Left ventricle myocardium inferior (tissue), 1 donor: ENCODE measurements at regions not wholly inside any gene's neighbourhood (a gene's known extent, or its start where the extent isn't known, plus 50 kb on each side); places are given as distances from the start of the nearest gene placed in this dataset.

Experiments used
- DNase-seq: peaks from one replicate; pipeline ENCODE4 v3.0.0-alpha.2; 2020
- H3K27ac ChIP-seq: fragments of 200-600 bp; replicated peaks from 2 replicates; pipeline ENCODE4 v1.8.0; 2021
- H3K27me3 ChIP-seq: fragments of 200-600 bp; 2 replicates; pipeline ENCODE4 v1.8.0; 2021; ENCODE audit warnings: low read depth
- H3K36me3 ChIP-seq: fragments of 200-600 bp; 2 replicates; pipeline ENCODE4 v1.8.0; 2021
- H3K4me1 ChIP-seq: fragments of 200-600 bp; 2 replicates; pipeline ENCODE4 v1.8.0; 2021
- H3K4me3 ChIP-seq: fragments of 200-600 bp; 2 replicates; pipeline ENCODE4 v1.8.0; 2021; ENCODE audit warnings: mild to moderate bottlenecking, moderate library complexity
- H3K9me3 ChIP-seq: fragments of 200-600 bp; replicated peaks from 2 replicates; pipeline ENCODE4 v1.8.0; 2021
- CTCF ChIP-seq: fragments of 200-600 bp; IDR thresholded peaks from 2 replicates; pipeline ENCODE4 v1.8.0; 2021; ENCODE audit warnings: antibody characterized with exemption, mild to moderate bottlenecking, borderline replicate concordance
- intact Hi-C: fragments of 100-400 bp; cut with micrococcal nuclease; formaldehyde crosslinking; loops from one replicate; pipeline ENCODE4 v1.11.0; 2022
- donor health status: DM: no; HTN: yes; CAD: no; lungs with severe emphysema.

DNA sequence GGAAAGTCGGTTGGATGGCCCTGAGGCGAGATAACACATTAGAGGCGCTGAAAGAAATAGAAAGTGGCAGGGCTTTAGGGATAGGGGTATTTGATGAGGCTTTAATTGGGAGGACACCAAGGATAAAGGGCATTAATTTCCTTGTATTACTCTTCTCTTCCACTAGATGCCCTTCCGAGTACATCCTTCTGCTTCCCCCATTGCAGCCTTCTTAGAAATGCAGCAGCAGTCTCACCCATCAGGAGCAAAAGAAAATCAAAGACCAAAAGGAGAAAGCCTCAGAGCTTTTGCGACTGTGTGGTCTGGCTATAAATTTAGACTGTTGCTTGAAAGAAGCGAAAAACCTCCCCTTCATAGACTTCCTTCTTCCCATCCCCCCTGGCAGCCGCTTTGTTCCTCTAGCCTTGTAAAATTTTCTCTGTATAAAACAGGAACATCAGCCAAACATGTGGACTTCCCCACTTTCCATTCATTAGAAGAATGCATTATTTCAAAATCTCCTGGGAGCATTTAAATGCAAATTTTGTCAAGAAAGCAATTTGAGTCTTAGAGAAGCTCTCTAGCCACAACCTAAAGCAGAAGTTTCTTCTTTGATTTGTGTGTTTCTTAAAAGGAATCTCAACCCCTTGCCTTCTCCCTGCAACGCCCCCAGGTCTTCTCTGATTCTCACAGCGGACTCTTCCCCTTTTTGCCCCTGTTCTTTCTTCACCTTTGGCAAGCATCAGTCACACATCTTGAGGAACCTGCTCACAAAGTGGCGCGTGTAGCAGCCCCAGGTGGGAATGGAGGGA is 76.6 kb downstream of the NDUFS5 start:
- H3K4me3 ChIP-seq, result no peak overlapping the region
- peak; percentile 80 for TF ChIP-seq CTCF
- H3K27me3 ChIP-seq, result no peaks in the 10 kb centered on the region
- H3K36me3 ChIP-seq, result no peaks in the 10 kb centered on the region
- intact Hi-C loops, result loop anchor here (2.0 kb wide), 2 partner anchors 90 to 156 kb away; no protein-coding TSS in a partner anchor
- H3K4me1 ChIP-seq, result peaks cover 56% of the 10 kb centered on the region
- H3K9me3 ChIP-seq, result no peaks in the 10 kb centered on the region
- peak overlapping the region; percentile 39 for H3K27ac ChIP-seq
- no peak for DNase-seq

DNA sequence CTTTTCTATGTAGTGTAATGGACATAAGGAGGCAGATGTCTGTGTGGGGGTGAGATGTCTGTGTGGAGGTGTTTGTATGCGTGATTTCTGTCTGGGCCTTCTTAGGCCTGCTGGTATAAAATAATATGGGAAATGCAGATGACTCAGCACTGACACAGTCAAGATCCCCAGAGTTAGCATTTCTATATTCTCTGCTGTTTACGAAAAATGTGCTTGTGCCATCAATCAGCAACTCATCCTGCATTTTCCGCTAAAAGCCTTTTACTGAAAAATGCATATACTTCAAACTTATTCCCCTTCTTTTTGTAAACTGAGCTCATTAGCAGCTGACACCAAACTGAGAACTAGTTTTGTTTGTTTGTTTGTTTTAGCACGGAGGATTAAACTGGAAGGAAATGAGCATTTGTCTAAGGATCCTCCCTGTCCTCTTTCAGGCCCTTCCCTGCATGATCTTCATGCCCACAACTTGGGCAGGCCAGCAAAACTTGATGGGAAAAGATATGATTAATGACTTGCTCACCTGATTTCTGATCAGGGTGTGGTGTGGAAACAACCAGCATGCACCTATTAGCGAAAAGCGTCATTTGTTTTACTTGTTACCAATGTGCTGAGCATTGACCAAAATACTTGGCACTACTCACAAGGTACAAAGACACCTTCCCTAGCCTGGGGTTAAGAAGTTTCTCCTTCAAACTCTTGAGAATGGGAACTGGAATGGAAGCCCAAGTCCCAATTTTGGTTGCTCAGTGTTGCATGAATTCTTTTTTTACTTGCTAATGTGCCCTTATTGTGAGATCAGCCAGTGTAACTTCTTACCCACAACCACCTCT is 77.4 kb downstream of the NDUFS5 start:
- Histone ChIP-seq H3K4me3 (no peak overlapping the region), H3K4me1 (peaks cover 62% of the 10 kb centered on the region), H3K36me3 (no peaks in the 10 kb centered on the region), H3K27ac (peak overlapping the region; percentile 96), H3K9me3 (no peaks in the 10 kb centered on the region), H3K27me3 (no peaks in the 10 kb centered on the region)
- TF ChIP-seq CTCF, result no peak
- no peak for DNase-seq
- intact Hi-C loops, result loop anchor here (2.0 kb wide), 2 partner anchors 89 to 155 kb away; no protein-coding TSS in a partner anchor

DNA sequence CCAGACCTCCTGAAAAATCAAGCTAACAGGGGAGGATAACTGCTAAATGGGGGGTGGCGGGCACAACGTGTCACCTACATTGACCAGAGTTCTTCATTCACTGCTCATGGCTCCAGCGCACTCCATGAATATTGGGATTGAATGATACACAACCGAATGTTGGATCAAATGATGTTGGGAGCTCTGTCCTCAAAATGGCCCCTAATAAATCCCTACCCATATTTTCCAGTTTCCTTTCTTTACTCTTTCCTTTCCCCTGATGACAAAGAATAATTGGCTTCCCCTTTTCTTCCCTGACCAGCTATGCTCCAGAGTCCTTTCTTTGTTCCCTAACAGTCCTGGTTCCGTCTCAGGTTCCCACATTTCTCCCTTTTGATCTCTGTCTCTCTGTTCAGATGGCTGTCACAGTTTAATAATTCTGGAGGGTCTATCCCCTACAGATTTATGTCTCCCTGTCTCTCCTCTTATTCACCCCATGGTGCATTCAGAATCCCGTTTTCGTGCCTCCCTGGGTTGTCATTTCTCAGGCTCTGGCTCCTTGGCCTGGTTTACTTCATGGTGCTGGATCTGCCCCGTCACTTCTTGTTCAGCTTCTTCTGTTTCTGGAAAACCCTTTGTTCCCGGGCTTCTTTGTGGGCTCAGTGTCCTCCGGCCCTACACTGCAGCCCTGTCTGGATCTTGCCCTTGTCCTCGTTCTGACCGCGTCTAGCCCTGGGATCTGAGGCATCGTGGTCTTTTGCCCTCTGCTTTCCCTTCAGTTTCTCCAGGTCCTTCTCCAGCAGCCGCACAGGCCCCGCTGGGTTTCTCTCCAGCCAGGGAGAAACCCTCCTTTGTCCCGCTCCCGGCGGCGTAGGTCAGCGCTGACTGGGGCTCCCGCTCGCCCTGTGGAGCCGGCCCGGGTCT is 78.3 kb downstream of the NDUFS5 start:
- DNase-seq, result peak; percentile 27
- intact Hi-C loops, result no loop called here
- Histone ChIP-seq H3K36me3 (no peaks in the 10 kb centered on the region), H3K4me1 (peaks cover 66% of the 10 kb centered on the region), H3K27me3 (no peaks in the 10 kb centered on the region), H3K4me3 (peak overlapping the region; percentile 80), H3K27ac (peak overlapping the region; percentile 96), H3K9me3 (no peaks in the 10 kb centered on the region)
- no peak for TF ChIP-seq CTCF

DNA sequence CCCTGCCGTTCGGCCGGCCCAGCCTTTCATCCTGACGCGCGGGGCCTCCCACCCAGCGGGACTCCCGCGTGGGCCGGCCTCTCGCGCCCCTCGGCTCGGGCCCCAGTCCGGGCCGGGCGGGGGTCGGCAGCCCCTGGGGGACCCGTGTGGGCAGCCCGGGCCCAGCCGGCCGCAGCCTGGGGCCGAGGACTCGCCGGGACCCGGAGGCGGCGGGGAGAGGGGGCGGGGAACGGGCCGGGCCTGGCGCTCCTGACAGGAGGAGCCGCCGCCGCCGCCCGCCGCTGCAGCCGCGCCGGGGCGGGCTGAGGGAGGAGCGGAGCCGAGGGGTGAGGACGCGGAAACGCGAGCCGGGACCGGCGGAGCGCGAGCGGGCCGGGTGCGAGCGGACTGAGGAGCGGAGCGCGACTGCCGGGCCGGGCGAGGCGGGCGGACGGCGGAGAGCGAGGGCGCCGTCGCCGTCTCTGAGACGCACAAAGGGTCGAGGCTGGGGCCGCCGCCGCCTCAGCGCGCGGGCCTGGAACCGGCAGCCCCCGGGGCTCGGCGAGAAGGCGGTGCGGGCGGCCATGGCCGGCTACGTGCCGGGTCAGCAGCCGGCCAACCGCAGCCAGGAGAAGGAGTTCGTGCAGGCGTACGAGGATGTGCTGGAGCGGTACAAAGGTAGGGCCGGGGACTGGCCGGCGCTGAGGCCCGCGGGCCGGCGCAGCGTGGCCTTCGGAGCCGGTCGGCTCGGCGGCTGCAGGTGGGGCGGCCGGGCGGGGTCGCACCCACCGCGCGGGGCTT is 79.1 kb downstream of the NDUFS5 start:
- DNase-seq, result peak; percentile 85

More for the DNA sequence above, 79.1 kb downstream of the NDUFS5 start:
- Histone ChIP-seq H3K36me3 (no peaks in the 10 kb centered on the region), H3K4me1 (peaks cover 74% of the 10 kb centered on the region), H3K4me3 (peak overlapping the region; percentile 80), H3K27ac (peak overlapping the region; percentile 96), H3K27me3 (no peaks in the 10 kb centered on the region), H3K9me3 (no peaks in the 10 kb centered on the region)
- no peak for TF ChIP-seq CTCF
- intact Hi-C loops, result no loop called here
